ENCODE measurements at regions not wholly inside any gene's neighbourhood (a gene's known extent, or its start where the extent isn't known, plus 50 kb on each side); places are given as distances from the start of the nearest gene placed in this dataset.

- no peaks in the 10 kb centered on the region for H3K27me3 ChIP-seq (ENCODE audit: control insufficient read depth, insufficient read depth, low read length)
- H2BK120ac ChIP-seq (ENCODE audit: low read depth, low read length), result no peak overlapping the region
- no peak overlapping the region for H3K18ac ChIP-seq (ENCODE audit: low read depth, low read length)
- no peak overlapping the region for H4K5ac ChIP-seq (ENCODE audit: low read depth, low read length)
- TF ChIP-seq MAZ (IDR thresholded peaks at IDR 0.05; ENCODE audit: borderline replicate concordance, low read depth, low read length), result no peak
- CTCF ChIA-PET, result no interaction called here
- H4K8ac ChIP-seq (ENCODE audit: low read depth in 2 of 2, low read length in 2 of 2), result no peak overlapping the region
- intact Hi-C loops (cut with micrococcal nuclease), result no loop called here
- H3K23ac ChIP-seq (ENCODE audit: low read depth, low read length), result no peak overlapping the region
- POLR2A ChIA-PET (ENCODE audit: unreplicated experiment), result no interaction called here
- no TSS peak for BruUV-seq (replicated peaks)
- H2AFZ ChIP-seq (replicated peaks; ENCODE audit: low read length, poor library complexity), result no peak overlapping the region
- H3K14ac ChIP-seq (replicated peaks; ENCODE audit: low read depth, low read length), result no peak overlapping the region
- no peak overlapping the region for H2AK5ac ChIP-seq (ENCODE audit: low read depth, low read length)
- ATAC-seq (ENCODE audit: low read depth) (no peak), DNase-seq (no peak)
- H3K9ac ChIP-seq (ENCODE audit: low read depth, low read length), result no peak overlapping the region
- H4K20me1 ChIP-seq (ENCODE audit: insufficient read depth, low read length), result no peaks in the 10 kb centered on the region
- dilution Hi-C loops (cut with HindIII; ENCODE audit: low sequenced_read_pairs, unreplicated experiment), result no loop called here
- peaks cover 5% of the 10 kb centered on the region for H3K9me3 ChIP-seq (ENCODE audit: control insufficient read depth, insufficient read depth, low read length)
- H3K4me1 ChIP-seq (ENCODE audit: control insufficient read depth, insufficient read depth, low read length), result no peaks in the 10 kb centered on the region
- 10% methylated on average over 2 of the region's 3 CpGs; no CpG with 5 or more reads in 1 of the 2 experiments for WGBS, 2 experiments (ENCODE audit: extremely low coverage in 2 of 2, insufficient read length in 1 of 2)
- H3K56ac ChIP-seq (ENCODE audit: extremely low read depth, insufficient read depth, low read length), result no peak overlapping the region
- no peak overlapping the region for H3K4me2 ChIP-seq (ENCODE audit: low read depth, low read length)
- no peak overlapping the region for H3K4ac ChIP-seq (ENCODE audit: low read depth, low read length)
- no peaks in the 10 kb centered on the region for H3K79me1 ChIP-seq (ENCODE audit: low read depth in 1 of 2, low read length in 2 of 2)
- H2BK15ac ChIP-seq (ENCODE audit: low read depth, low read length), result no peak overlapping the region
- H3K36me3 ChIP-seq (ENCODE audit: control insufficient read depth, insufficient read depth, low read length), result no peaks in the 10 kb centered on the region
- H2AK9ac ChIP-seq (replicated peaks; ENCODE audit: low read depth, low read length, poor library complexity), result no peak overlapping the region
- no peak overlapping the region for H3K4me3 ChIP-seq (ENCODE audit: insufficient read depth, low read depth, low read length)
- H3K9me1 ChIP-seq (ENCODE audit: insufficient read depth, low read length), result no peaks in the 10 kb centered on the region
- no peak overlapping the region for H2BK5ac ChIP-seq (ENCODE audit: low read depth, low read length, poor library complexity, severe bottlenecking)
- in situ Hi-C loops (cut with MboI; ENCODE audit: low sequenced_read_pairs), result no loop called here
- no peak overlapping the region for H2BK20ac ChIP-seq (ENCODE audit: low read depth, low read length)
- H4K91ac ChIP-seq (ENCODE audit: insufficient read depth, low read depth, low read length), result no peak overlapping the region
- H3K27ac ChIP-seq (ENCODE audit: insufficient read depth, low read length), result no peak overlapping the region
These were observed 70.0 kb upstream of the CCDC39 start for GRCh38 chr3:180749322-180749721.
